ENCODE measurements at regions not wholly inside any gene's neighbourhood (a gene's known extent, or its start where the extent isn't known, plus 50 kb on each side); places are given as distances from the start of the nearest gene placed in this dataset.
A peak's percentile ranks its signal among the peaks of the same experiment; 100 is the strongest.

DNA sequence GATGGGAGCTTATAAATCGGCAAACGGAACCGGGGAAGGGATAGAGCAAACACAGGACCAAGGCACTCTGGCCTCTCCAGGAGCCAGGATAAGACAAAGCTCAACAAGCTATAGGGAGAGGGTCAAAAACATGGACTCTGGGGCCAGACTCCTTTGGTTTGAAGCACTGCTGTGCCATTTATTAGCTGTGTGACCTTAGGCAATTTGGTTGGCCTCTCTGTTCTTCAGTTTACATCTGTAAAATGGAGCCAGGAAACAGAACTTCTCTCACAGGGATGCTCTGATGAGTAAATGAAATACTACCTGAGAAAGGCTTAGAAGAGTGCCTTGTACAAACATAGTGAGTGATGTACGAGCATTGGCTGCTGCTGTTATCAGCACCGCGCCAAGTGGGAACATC is 213.3 kb upstream of the PWP1 start:
- DNase-seq (no peak), ATAC-seq (no peak)
- intact Hi-C loops (cut with DNase I, micrococcal nuclease) = no loop called here

DNA sequence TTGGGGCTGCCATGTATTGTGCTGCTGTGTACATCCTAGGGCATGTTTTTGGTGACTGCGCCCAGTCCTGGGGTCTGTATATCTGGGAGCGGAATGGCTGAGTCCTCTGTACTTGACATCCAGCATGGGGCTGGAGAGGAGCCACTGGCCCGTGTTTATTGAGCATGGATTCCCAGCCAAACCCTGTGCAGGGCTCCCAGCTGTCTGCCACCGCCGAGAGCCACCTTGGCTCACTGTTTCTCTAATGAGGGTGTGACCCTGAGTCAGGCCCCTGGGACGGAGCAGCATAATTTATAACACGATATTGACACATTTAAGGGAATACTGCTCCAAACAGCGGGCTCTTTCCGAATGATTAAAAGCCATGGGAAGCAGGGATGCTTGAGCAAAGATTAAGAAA is 211.5 kb upstream of the PWP1 start:
- no peak for ATAC-seq
- DNase-seq = no peak
- intact Hi-C loops (cut with DNase I, micrococcal nuclease) = no loop called here

DNA sequence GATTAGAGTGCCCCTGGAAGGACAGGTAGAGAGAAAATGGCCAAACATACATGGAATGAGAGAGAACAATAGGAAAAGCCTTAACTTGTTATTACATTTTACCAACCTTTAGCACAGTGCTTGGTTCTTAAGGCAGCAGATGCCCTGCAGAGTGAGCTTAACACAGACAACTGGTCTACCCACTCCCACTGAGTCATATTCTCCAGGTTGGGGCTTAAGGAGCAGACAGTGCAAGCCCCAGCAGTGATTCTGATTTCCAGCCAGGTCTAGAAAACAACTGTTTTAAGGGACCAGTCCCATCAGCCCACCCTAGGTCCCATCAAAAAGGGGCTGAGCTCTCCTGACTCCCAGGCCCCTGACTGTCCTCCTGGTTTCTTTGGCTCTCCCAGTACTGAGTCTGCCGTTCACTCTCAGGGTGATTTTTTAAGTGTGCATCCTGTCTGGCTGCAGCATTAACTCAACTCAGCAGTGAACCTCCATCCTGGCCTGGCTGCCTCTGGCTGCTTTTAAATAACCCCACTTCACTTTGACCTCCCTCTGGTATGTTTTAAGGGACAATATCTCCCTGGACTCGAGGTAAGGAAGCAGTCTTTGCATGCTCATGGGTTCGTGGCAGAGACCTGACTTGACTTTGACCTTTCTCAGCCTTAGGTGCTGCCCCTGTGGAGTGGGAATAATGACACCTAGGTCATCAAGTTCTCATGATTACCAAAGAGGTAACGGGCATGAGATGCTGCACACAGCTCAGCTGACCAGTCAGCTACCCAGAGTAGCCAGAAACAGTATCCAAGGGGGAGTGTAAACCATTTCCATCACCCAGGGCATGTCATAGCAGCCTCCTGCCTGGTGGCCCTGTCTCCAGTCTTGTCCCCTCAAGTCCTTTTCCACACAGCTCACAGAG is 210.7 kb upstream of the PWP1 start:
- no peak for DNase-seq
- ATAC-seq = no peak
- intact Hi-C loops (cut with DNase I, micrococcal nuclease) = no loop called here

DNA sequence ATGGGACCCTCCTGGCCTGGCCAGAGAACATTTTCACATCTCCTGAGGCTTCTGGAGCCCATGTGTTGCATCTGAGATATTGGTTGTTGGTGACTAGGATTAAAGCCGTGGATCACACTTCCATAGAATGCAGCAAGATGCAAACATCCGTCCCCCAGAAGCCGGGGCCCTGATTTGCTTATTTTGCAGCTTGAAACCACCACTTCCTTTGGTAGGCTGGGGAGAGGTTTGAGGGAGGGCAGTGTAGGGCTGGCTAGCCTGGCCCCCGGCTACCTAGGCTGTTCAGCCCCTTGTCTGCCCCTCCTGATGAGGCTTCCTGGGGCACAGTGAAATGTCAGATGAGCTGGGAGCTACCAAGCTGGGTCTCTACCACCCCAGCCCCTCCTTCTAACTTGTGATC is 209.7 kb upstream of the PWP1 start:
- DNase-seq (no peak), ATAC-seq (no peak)
- intact Hi-C loops (cut with DNase I, micrococcal nuclease) = no loop called here

DNA sequence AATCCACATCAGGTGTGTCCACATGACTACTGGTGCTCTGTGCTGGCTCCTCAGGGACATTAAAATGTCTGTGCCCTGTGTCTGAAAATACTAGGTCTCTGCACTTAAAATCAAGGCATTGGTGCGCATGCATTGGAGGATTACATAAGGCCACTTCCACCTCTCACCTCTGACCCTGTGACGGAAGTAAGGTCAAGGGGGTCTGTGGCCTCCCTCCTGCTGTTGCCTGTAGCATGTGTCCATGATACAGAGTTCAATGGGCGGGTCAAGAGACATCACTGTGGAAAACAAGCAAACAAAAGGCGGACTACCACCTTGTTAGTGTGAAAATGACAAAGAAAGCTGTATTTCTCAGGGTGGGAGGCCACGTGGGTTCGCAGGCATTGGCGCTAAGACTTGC is 208.6 kb upstream of the PWP1 start:
- DNase-seq (no peak), ATAC-seq (no peak)
- intact Hi-C loops (cut with DNase I, micrococcal nuclease) = no loop called here

DNA sequence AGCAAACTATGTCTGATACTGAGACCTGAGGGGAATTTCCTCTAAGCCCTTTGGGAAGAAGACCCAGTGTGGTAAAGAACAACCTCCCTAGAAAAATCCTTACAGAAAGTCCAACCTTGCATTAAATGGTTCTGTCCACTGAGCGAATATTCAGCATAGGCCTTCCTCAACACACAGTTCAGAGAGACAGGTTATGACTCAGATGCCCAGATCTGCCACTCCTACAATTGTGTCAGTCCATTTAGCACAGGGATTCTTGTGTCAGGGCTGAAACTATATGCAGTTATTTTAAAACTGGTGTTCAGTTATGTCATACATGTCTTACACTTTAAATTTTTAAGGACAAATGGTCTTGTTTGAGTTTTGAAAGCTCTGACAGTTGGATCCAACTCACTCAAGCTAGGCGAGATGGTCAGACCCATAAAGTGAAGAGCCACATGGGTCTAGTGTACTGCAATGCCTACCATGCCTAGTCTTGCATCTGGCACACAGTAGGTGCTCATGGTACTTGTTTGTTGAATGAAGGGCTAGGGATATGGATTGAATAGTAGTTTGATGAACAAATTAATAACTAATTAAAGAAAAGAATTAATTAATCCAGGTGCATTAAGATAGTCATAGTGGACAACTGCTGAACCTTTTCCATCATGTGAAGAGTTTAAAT is 207.5 kb upstream of the PWP1 start:
- DNase-seq (no peak), ATAC-seq (no peak)
- intact Hi-C loops (cut with DNase I, micrococcal nuclease) = no loop called here

DNA sequence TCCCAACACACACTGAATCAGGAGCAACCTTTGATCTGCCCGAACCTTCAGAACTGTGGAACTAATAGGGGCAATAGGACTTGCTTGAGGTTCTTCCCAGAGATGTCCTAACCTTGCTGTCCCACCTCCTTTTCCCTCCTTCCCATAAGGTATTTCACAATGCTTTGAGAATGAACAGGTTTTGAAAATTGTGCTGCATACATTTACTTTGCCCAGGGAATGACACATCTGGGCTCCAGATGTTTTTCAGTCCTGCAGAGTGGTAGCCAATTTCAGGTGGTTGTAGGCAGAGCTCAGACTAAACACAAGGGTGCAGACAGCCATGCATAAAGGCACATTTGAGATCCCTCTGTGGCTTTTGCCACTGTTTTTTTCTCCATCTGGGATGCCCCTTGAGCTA is 206.7 kb upstream of the PWP1 start:
- ATAC-seq = no peak
- no peak for DNase-seq
- intact Hi-C loops (cut with DNase I, micrococcal nuclease) = no loop called here

DNA sequence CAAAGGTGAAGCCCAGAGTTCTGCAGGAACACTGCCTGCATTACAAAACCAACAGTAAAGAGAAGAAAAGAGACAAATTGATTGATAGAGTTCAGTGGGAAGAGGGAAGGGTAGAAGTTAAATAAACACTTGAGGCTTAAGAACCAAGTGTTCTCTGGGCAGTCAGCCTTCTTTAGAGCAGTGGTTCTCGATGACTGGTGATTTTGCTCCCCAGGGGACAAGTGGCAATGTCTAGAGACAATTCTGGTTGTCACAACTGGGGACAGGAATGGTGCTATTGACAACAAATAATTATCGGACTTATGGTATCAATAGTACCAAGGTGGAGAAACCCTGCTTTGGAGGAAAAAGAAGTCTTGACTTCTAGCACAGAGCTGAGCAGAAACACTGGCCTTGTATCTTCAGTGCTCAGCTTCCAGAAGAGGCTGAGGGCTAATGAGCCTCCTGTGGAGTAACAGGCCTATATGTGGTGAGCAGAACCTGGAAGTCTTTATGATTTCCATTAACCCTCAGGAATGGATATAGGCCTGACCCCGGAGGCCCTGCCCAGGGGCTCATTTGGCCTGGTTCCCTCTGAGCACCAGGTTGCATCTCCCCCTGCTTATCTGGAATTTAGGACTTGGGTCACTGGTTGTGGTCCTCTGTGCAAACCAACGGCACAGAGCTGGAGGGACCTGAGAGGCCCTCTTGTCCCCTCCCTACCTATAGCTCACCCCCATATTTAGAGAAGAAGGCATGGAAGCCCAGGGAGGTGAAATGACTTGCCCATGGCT is 204.6 kb upstream of the PWP1 start:
- DNase-seq = no peak
- intact Hi-C loops (cut with DNase I, micrococcal nuclease) = no loop called here
- no peak for ATAC-seq

DNA sequence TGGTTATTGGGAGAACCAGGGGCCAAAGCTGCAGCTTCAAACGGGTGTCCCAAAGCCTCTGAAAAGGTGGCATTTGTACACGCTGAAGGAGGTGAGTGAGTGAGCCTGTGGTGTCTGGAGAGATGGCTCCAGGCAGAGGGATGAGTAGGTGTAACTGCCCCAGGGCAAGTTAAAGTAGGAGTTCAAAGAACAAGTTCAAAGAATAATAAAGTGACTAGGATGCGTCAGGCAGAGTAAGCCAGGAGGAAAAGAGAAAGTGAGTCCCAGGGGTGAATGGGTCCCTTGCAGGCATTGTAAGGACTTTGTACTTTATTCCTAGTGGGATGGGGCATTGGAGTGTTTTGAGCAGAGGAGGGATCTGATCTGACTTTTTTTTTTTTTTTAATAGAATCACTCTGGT is 201.4 kb upstream of the PWP1 start:
- ATAC-seq = no peak
- intact Hi-C loops (cut with DNase I, micrococcal nuclease) = no loop called here
- no peak for DNase-seq

DNA sequence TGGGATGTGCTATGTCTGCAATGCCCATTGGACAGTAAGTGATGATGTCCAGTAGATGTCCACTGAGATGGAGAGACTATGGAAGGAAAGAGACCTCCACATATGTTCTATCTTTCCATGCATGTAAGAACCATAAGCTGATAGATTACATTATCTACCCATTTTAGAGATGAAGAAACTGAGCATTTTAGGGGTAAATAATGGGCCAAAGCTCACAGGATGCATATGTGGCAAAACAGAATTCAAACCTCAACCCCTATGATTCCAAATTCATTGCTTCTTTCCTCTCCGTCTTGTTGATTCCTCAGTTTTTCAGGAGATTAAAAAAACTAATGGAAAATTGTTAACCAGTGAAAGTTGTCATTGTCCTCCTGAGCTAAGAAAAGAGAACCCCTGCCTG is 200.7 kb upstream of the PWP1 start:
- ATAC-seq (no peak), DNase-seq (no peak)

DNA sequence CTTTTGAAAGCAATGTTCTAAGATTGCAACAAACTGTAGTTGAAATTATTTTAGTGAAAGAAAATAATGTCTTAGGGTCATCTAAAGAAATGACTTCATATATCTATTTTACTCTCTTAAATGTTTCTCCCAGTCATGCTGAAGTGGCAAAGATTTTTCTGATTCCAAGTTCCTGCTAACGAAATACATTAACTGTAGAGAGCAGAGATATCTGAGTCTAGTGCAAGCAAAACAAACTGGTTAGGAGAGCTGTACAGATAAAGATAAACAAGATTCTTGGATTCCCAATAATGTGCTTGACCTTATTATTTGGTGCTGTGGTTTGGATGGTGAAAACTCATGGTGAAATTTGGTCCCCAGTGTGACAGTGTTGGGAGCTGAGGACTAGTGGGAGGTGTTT is 199.9 kb upstream of the PWP1 start:
- DNase-seq (no peak), ATAC-seq (no peak)
- intact Hi-C loops (cut with DNase I, micrococcal nuclease) = no loop called here

More for the DNA sequence above, 200.7 kb upstream of the PWP1 start:
- intact Hi-C loops (cut with DNase I, micrococcal nuclease) = no loop called here

DNA sequence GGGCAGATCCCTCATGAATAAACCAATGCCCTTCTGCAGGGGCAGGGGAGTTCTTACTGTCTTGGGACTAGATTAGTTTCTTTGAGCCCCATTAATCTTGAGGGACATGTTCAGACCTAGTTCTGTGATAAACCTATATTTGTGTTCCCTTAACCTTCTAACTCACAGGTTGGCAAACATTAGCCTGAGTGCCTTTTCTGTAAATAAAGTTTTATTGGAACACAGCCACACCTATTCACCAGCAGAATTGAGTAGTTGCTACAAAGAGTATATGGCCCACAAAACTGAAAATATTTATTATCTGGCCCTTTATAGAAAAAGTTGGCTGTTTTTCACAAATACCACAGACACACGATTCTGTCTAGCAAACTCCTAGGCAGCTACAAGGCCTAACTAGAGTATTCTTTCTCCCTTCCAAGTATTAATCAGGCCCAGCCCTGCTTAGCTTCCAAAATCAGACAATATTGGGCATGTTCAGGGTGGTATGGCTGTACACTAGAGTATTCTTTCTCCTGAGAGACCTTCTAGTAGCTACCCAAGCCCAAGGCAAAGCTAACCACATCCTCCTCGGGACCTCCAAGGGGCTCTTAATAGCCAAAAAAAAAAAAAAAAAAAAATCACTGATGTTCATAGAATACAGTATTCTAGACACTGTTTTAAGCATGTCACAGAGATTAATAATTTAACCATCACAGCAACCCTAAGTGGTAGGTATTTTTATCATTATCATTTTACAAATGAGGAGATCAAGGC is 199.3 kb upstream of the PWP1 start:
- ATAC-seq = no peak
- no peak for DNase-seq
- intact Hi-C loops (cut with DNase I, micrococcal nuclease) = no loop called here

DNA sequence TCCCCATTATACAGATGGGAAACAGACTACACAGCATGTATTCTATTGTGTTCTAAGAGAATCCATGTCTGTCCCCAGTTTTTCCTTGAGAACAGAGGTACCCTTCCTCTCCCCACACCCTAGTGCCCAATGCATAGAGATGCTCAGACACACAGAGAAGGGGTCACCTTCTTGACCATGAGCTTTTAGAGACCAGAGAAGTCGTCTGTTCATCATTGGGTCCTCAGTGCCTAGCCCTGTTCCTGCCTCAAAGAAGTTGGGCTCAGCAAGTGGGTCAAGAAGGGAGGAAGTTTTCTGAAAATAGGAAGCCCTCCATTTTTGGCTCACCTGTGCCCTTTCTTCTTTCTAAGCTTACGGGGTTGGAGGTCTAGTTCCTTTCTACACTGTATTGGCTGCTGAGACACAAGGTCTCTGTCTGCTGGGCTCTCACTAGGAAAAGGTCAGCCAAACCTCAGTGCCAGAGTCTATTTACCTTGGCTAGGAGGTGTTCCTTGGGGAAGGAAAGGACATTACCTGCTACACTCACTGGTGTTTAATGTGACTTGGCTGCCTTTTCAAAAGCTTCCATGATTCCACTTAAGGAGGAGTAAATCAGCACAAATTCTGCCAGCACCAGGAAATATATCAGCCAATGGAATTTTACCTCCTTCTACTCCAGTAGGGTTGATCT is 198.5 kb upstream of the PWP1 start:
- intact Hi-C loops (cut with DNase I, micrococcal nuclease) = no loop called here
- no peak for DNase-seq
- no peak for ATAC-seq

DNA sequence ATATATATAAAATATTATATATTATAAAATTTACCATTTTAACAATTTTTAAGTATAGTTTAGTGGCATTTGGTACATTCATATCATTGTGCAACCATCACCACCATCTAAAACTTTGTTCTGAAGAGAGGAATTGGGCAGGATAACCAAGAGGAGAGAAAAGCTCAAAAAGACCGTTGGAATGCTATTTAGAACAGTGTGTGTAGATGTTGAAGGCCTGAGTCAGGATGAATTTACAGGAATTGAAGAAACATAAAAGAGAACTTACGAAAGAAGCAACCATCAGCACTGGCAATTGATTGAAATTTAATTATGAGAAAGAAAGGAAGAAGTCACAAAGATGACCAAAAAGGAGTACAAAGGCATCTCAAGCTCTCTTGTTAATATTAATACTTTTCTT is 196.9 kb upstream of the PWP1 start:
- intact Hi-C loops (cut with DNase I, micrococcal nuclease) = no loop called here
- DNase-seq (no peak), ATAC-seq (no peak)

DNA sequence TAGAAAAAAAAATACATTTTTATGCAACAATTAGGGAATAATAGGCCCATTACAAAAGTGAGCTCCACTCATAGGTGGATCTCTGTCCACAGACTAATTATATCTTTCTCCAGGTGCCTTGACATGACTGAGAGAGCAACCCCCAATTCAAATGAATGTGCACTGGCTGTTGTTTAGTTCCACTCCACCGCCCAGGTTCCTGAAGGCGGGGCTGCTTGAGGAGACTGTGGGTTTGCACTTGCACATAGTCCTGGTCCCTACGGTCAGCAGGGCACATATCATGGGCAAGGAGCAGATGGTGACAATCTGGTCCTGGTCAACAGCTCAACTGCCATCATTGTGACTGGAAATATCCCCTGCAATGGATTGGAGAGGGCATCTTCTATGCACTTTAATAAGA is 195.6 kb upstream of the PWP1 start:
- ATAC-seq (no peak), DNase-seq (no peak)
- intact Hi-C loops (cut with DNase I, micrococcal nuclease) = no loop called here

DNA sequence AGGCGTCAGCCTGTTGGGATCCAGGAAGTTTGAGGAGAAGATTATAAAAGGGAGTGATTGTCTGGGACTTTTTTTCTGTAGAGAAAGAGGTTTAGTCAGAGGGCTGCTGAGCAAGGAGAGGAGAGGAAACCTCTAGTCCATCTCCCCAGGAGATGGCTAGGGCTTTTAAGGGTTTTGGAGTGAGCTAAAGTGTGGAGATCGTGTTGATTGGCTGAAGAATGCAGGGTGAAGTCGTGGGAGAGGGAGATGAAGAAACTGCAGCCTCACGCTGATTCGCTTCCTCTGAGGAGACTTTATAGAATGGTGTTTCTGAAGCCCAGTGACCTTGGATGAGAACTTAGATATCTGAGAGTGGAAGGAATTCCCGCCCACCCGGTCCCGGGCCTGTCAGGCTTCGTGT is 193.7 kb upstream of the PWP1 start:
- ATAC-seq (no peak), DNase-seq (no peak)
- intact Hi-C loops (cut with DNase I, micrococcal nuclease) = no loop called here

DNA sequence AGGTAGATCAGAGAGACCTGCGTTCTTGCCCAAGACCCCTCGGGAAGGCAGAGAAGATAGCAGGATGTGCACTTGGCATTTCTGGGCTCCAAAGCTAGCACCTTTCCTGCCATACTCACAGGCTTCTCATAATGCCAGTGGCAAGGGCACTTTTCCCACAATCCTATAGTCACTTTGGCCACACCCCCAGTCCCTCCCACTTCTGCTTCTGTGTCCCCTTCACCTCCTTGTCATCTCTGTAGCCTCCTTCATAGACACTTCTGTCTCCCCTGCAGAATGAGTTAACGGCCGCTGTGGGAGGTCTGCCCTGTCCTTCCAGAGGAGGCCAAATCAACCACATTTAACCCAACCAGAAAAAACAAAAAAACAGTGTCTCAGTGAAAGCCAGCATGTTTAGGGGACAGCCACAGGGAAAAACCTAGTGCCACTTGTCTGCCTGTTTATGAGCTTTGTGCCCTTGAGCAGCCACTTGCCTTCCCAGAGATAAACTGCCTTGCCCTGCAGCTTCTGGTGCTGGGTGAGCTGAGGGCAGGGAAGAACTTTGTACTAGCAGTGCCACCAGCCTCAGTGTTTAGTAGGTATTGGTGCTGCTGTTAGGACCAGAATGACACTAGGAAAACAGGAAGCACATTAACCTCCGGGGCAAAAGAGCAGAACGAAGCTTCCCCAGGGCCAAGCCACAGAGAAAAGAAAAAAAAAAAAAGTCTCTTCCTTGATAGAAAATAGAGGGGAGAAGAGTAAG is 193.0 kb upstream of the PWP1 start:
- ATAC-seq (peak; percentile 87), DNase-seq (peak; percentile 14 to 63)
- intact Hi-C loops (cut with DNase I, micrococcal nuclease) = no loop called here

DNA sequence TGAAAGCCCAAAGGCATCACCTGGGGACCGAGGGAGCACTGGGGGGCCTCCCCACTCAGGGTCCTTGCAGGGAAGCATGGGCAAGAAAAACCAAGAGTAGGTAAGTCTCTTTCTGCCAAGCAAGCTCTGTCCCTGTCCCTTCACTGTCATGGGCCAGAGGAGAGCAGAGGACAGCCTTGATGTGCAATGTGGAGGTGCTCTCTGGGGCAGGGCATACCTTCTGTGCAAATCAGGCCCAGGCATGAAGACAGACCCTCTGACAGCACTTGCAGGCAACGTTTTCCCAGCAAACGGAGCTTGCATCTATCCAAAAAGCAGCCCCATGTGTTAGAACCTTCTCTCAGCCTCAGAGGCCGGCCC is 192.5 kb upstream of the PWP1 start:
- intact Hi-C loops (cut with DNase I, micrococcal nuclease) = no loop called here
- ATAC-seq = no peak

More for the DNA sequence above, 192.5 kb upstream of the PWP1 start:
- no peak for DNase-seq
